ENCODE measurements at regions not wholly inside any gene's neighbourhood (a gene's known extent, or its start where the extent isn't known, plus 50 kb on each side); places are given as distances from the start of the nearest gene placed in this dataset.

- H3K36me3 ChIP-seq (replicated peaks in 1 of 2; ENCODE audit: control insufficient read depth in 2 of 2, insufficient read depth in 2 of 2, low read length in 2 of 2), result no peaks in the 10 kb centered on the region
- no peaks in the 10 kb centered on the region for H3K27me3 ChIP-seq (ENCODE audit: control insufficient read depth in 3 of 3, insufficient read depth in 3 of 3, low read depth in 1 of 3, low read length in 3 of 3)
- no peak overlapping the region for H2BK12ac ChIP-seq (ENCODE audit: low read length)
- peaks cover 8 to 9% of the 10 kb centered on the region in 2 donors for H3K4me1 ChIP-seq (ENCODE audit: control insufficient read depth in 2 of 2, insufficient read depth in 1 of 2, low read depth in 1 of 2, low read length in 2 of 2)
- no peak overlapping the region for H3K23ac ChIP-seq (ENCODE audit: low read depth, low read length, poor library complexity)
- WGBS, 2 donors (ENCODE audit: extremely low coverage in 2 of 2, insufficient read length in 2 of 2, insufficient replicate concordance in 1 of 2), result no CpG with 5 or more reads among the region's 4 CpGs
- H3K14ac ChIP-seq (ENCODE audit: low read length), result no peak overlapping the region
- H3K18ac ChIP-seq (ENCODE audit: low read length), result no peak overlapping the region
- H3K9me3 ChIP-seq (replicated peaks in 1 of 2; ENCODE audit: control insufficient read depth in 2 of 2, insufficient read depth in 1 of 2, low read depth in 1 of 2, low read length in 2 of 2), result peaks cover 0 to 8% of the 10 kb centered on the region in 2 donors
- H2BK15ac ChIP-seq (ENCODE audit: low read length), result no peak overlapping the region
- H3K27ac ChIP-seq (replicated peaks; ENCODE audit: low read length), result peak overlapping the region; percentile 92
- no peak for DNase-seq (ENCODE audit: low spot score)
- H4K91ac ChIP-seq (ENCODE audit: low read depth, low read length, poor library complexity), result no peak overlapping the region
- H3K4ac ChIP-seq (ENCODE audit: low read length), result no peak overlapping the region
- no peak overlapping the region for H3K4me3 ChIP-seq (ENCODE audit: low read length in 2 of 2)
- H2AFZ ChIP-seq (ENCODE audit: low read length), result no peak overlapping the region
- no peak overlapping the region for H4K8ac ChIP-seq (ENCODE audit: low read depth, low read length)
- no peak overlapping the region for H3K9ac ChIP-seq (ENCODE audit: low read depth, low read length, poor library complexity)
- no peak overlapping the region for H2BK120ac ChIP-seq (ENCODE audit: low read depth, low read length)
- no peaks in the 10 kb centered on the region for H3K79me1 ChIP-seq (ENCODE audit: low read depth, low read length)
- H2AK5ac ChIP-seq (ENCODE audit: low read depth, low read length), result no peak overlapping the region
- H2BK5ac ChIP-seq (ENCODE audit: low read length), result no peak overlapping the region
- H3K4me2 ChIP-seq (ENCODE audit: insufficient read depth, low read length, poor library complexity, severe bottlenecking), result no peak overlapping the region
These were observed 296.7 kb upstream of the USP25 start for GRCh38 chr21:15433091-15433490.

- Histone ChIP-seq H3K9ac (ENCODE audit: low read depth, low read length, poor library complexity) (no peak overlapping the region), H2BK120ac (ENCODE audit: low read depth, low read length) (no peak overlapping the region), H3K4me1 (ENCODE audit: control insufficient read depth in 2 of 2, insufficient read depth in 1 of 2, low read depth in 1 of 2, low read length in 2 of 2) (peaks cover 9 to 18% of the 10 kb centered on the region in 2 donors), H4K8ac (ENCODE audit: low read depth, low read length) (no peak overlapping the region), H3K4ac (ENCODE audit: low read length) (no peak overlapping the region), H2AFZ (ENCODE audit: low read length) (no peak overlapping the region), H4K91ac (ENCODE audit: low read depth, low read length, poor library complexity) (no peak overlapping the region), H2BK12ac (ENCODE audit: low read length) (no peak overlapping the region), H3K36me3 (replicated peaks in 1 of 2; ENCODE audit: control insufficient read depth in 2 of 2, insufficient read depth in 2 of 2, low read length in 2 of 2) (no peaks in the 10 kb centered on the region), H3K23ac (ENCODE audit: low read depth, low read length, poor library complexity) (no peak overlapping the region), H2AK5ac (ENCODE audit: low read depth, low read length) (no peak overlapping the region), H2BK5ac (ENCODE audit: low read length) (no peak overlapping the region), H3K79me1 (ENCODE audit: low read depth, low read length) (no peaks in the 10 kb centered on the region), H3K4me3 (ENCODE audit: low read length in 2 of 2) (no peak overlapping the region), H3K4me2 (ENCODE audit: insufficient read depth, low read length, poor library complexity, severe bottlenecking) (no peak overlapping the region), H3K18ac (ENCODE audit: low read length) (no peak overlapping the region), H3K27me3 (ENCODE audit: control insufficient read depth in 3 of 3, insufficient read depth in 3 of 3, low read depth in 1 of 3, low read length in 3 of 3) (no peaks in the 10 kb centered on the region), H3K9me3 (replicated peaks in 1 of 2; ENCODE audit: control insufficient read depth in 2 of 2, insufficient read depth in 1 of 2, low read depth in 1 of 2, low read length in 2 of 2) (peaks cover 0 to 8% of the 10 kb centered on the region in 2 donors), H3K27ac (replicated peaks; ENCODE audit: low read length) (peak overlapping the region; percentile 57), H3K14ac (ENCODE audit: low read length) (no peak overlapping the region), H2BK15ac (ENCODE audit: low read length) (no peak overlapping the region)
- no peak for DNase-seq (ENCODE audit: low spot score)
- WGBS, 2 donors (ENCODE audit: extremely low coverage in 2 of 2, insufficient read length in 2 of 2, insufficient replicate concordance in 1 of 2), result no CpG with 5 or more reads among the region's 2 CpGs
These were observed 295.4 kb upstream of the USP25 start for GRCh38 chr21:15434163-15434905.

- Histone ChIP-seq H3K9ac (ENCODE audit: low read depth, low read length, poor library complexity) (no peak overlapping the region), H2BK120ac (ENCODE audit: low read depth, low read length) (no peak overlapping the region), H3K79me1 (ENCODE audit: low read depth, low read length) (no peaks in the 10 kb centered on the region), H3K4me2 (ENCODE audit: insufficient read depth, low read length, poor library complexity, severe bottlenecking) (no peak overlapping the region), H3K4me1 (ENCODE audit: control insufficient read depth in 2 of 2, insufficient read depth in 1 of 2, low read depth in 1 of 2, low read length in 2 of 2) (peaks cover 11 to 29% of the 10 kb centered on the region in 2 donors), H3K18ac (ENCODE audit: low read length) (no peak overlapping the region), H3K4ac (ENCODE audit: low read length) (no peak overlapping the region), H3K14ac (ENCODE audit: low read length) (no peak overlapping the region), H3K27ac (replicated peaks; ENCODE audit: low read length) (no peak overlapping the region), H3K4me3 (ENCODE audit: low read length in 2 of 2) (no peak overlapping the region), H3K9me3 (replicated peaks in 1 of 2; ENCODE audit: control insufficient read depth in 2 of 2, insufficient read depth in 1 of 2, low read depth in 1 of 2, low read length in 2 of 2) (peaks cover 0 to 8% of the 10 kb centered on the region in 2 donors), H3K27me3 (ENCODE audit: control insufficient read depth in 3 of 3, insufficient read depth in 3 of 3, low read depth in 1 of 3, low read length in 3 of 3) (no peaks in the 10 kb centered on the region), H4K91ac (ENCODE audit: low read depth, low read length, poor library complexity) (no peak overlapping the region), H2BK15ac (ENCODE audit: low read length) (no peak overlapping the region), H2AFZ (ENCODE audit: low read length) (no peak overlapping the region), H4K8ac (ENCODE audit: low read depth, low read length) (no peak overlapping the region), H2BK12ac (ENCODE audit: low read length) (no peak overlapping the region), H3K23ac (ENCODE audit: low read depth, low read length, poor library complexity) (no peak overlapping the region), H3K36me3 (replicated peaks in 1 of 2; ENCODE audit: control insufficient read depth in 2 of 2, insufficient read depth in 2 of 2, low read length in 2 of 2) (no peaks in the 10 kb centered on the region), H2AK5ac (ENCODE audit: low read depth, low read length) (no peak overlapping the region), H2BK5ac (ENCODE audit: low read length) (no peak overlapping the region)
- no peak for DNase-seq (ENCODE audit: low spot score)
- no CpG with 5 or more reads among the region's 1 CpG for WGBS, 2 donors (ENCODE audit: extremely low coverage in 2 of 2, insufficient read length in 2 of 2, insufficient replicate concordance in 1 of 2)
These were observed 293.8 kb upstream of the USP25 start for GRCh38 chr21:15436031-15436430.

GRCh38 chr21:15437883-15438282 lies 291.9 kb upstream of the USP25 start:
- Histone ChIP-seq H4K91ac (ENCODE audit: low read depth, low read length, poor library complexity) (no peak overlapping the region), H3K4me3 (ENCODE audit: low read length in 2 of 2) (no peak overlapping the region), H2BK12ac (ENCODE audit: low read length) (no peak overlapping the region), H3K4me2 (ENCODE audit: insufficient read depth, low read length, poor library complexity, severe bottlenecking) (no peak overlapping the region), H3K27ac (replicated peaks; ENCODE audit: low read length) (peak overlapping the region; percentile 42), H3K9me3 (replicated peaks in 1 of 2; ENCODE audit: control insufficient read depth in 2 of 2, insufficient read depth in 1 of 2, low read depth in 1 of 2, low read length in 2 of 2) (peaks cover 0 to 8% of the 10 kb centered on the region in 2 donors), H3K4me1 (ENCODE audit: control insufficient read depth in 2 of 2, insufficient read depth in 1 of 2, low read depth in 1 of 2, low read length in 2 of 2) (peaks cover 8 to 37% of the 10 kb centered on the region in 2 donors), H4K8ac (ENCODE audit: low read depth, low read length) (no peak overlapping the region), H3K36me3 (replicated peaks in 1 of 2; ENCODE audit: control insufficient read depth in 2 of 2, insufficient read depth in 2 of 2, low read length in 2 of 2) (no peaks in the 10 kb centered on the region), H2BK5ac (ENCODE audit: low read length) (no peak overlapping the region), H3K4ac (ENCODE audit: low read length) (no peak overlapping the region), H2BK15ac (ENCODE audit: low read length) (no peak overlapping the region), H3K27me3 (ENCODE audit: control insufficient read depth in 3 of 3, insufficient read depth in 3 of 3, low read depth in 1 of 3, low read length in 3 of 3) (no peaks in the 10 kb centered on the region), H3K18ac (ENCODE audit: low read length) (no peak overlapping the region), H3K14ac (ENCODE audit: low read length) (no peak overlapping the region), H3K23ac (ENCODE audit: low read depth, low read length, poor library complexity) (no peak overlapping the region), H2AK5ac (ENCODE audit: low read depth, low read length) (no peak overlapping the region), H2BK120ac (ENCODE audit: low read depth, low read length) (no peak overlapping the region), H2AFZ (ENCODE audit: low read length) (peak overlapping the region; percentile 33), H3K9ac (ENCODE audit: low read depth, low read length, poor library complexity) (no peak overlapping the region), H3K79me1 (ENCODE audit: low read depth, low read length) (no peaks in the 10 kb centered on the region)
- no peak for DNase-seq (ENCODE audit: low spot score)
- no CpG with 5 or more reads among the region's 2 CpGs for WGBS, 2 donors (ENCODE audit: extremely low coverage in 2 of 2, insufficient read length in 2 of 2, insufficient replicate concordance in 1 of 2)
